Vagina (tissue), 2 donors: ENCODE measurements at regions not wholly inside any gene's neighbourhood (a gene's known extent, or its start where the extent isn't known, plus 50 kb on each side); places are given as distances from the start of the nearest gene placed in this dataset.

Experiments used
- CTCF ChIP-seq, 3 experiments: fragments of 450-650 bp in 2 of 3; fragments of 200-600 bp in 1 of 3; sonication (generic) in 1 of 3; IDR thresholded peaks; one replicate each; pipeline ENCODE4 v1.5.1; 2017 to 2019; ENCODE audit warnings: antibody characterized with exemption in 3 of 3, mild to moderate bottlenecking in 2 of 3, moderate library complexity in 2 of 3
- POLR2A ChIP-seq, 2 donors: fragments of 450-650 bp; IDR thresholded peaks; one replicate each; pipeline ENCODE4 v1.6.1; 2017; ENCODE audit warnings: antibody characterized with exemption in 2 of 2, mild to moderate bottlenecking in 2 of 2, moderate library complexity in 2 of 2
- POLR2AphosphoS5 ChIP-seq, 2 donors: sonication (generic); formaldehyde crosslinking; IDR thresholded peaks; one replicate each; pipeline ENCODE4 v1.9.0; 2017; ENCODE audit warnings: antibody characterized with exemption in 2 of 2, mild to moderate bottlenecking in 2 of 2, low read depth in 1 of 2; ENCODE audit not compliant: insufficient read depth in 1 of 2

- TF ChIP-seq CTCF (IDR thresholded peaks at IDR 0.05) (no peak), POLR2AphosphoS5 (IDR thresholded peaks at IDR 0.05; ENCODE audit: insufficient read depth in 1 of 2, low read depth in 1 of 2) (no peak), POLR2A (IDR thresholded peaks at IDR 0.05) (no peak)
Observed at GRCh38 chr6:156383059-156383458, 394.1 kb upstream of the ARID1B start.
